OCI-LY3 (cell line): ENCODE measurements at regions not wholly inside any gene's neighbourhood (a gene's known extent, or its start where the extent isn't known, plus 50 kb on each side); places are given as distances from the start of the nearest gene placed in this dataset.

Experiments
- EZH2phosphoT487 ChIP-seq: fragments of 200-600 bp; shearing (Covaris generic); IDR thresholded peaks from 2 replicates; pipeline ENCODE4 v1.6.1; 2018; ENCODE audit warnings: antibody characterized with exemption, mixed run types, low read depth
- TF ChIP-seq, protein P1 (sequence below): fragments of 200-600, 300-600 bp; sonication (generic); IDR thresholded peaks from 2 replicates; pipeline ENCODE4 v1.5.1; 2014; ENCODE audit warnings: antibody characterized with exemption, low read length, low read depth

DNA sequence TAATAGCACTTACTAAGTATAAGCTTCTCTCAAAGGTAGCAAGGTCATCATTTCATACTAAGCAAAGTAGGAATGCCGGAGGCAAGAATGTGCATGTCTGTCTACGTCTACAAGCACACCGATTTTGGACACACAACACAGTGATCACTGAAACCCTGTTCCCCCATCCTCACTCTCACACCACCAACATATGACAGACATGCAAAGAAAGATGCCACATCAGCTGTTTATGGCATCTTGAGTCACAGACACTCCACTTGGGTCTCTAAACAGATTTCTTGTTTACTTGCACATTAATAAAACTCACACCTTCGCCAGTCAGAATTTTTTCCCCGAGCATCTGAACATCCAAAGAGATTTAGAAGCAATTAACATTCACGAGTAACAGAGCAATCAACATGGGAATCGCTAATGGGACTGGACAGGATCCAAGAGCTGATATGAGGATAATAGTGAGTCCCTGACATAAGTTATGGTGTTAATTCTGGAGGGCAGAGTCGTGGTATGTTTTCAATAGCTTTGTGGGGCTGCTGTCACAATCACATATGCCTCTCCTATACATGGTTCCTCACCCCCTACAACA, 324.1 kb downstream of the DHX15 start:
- TF ChIP-seq, protein P1, sequence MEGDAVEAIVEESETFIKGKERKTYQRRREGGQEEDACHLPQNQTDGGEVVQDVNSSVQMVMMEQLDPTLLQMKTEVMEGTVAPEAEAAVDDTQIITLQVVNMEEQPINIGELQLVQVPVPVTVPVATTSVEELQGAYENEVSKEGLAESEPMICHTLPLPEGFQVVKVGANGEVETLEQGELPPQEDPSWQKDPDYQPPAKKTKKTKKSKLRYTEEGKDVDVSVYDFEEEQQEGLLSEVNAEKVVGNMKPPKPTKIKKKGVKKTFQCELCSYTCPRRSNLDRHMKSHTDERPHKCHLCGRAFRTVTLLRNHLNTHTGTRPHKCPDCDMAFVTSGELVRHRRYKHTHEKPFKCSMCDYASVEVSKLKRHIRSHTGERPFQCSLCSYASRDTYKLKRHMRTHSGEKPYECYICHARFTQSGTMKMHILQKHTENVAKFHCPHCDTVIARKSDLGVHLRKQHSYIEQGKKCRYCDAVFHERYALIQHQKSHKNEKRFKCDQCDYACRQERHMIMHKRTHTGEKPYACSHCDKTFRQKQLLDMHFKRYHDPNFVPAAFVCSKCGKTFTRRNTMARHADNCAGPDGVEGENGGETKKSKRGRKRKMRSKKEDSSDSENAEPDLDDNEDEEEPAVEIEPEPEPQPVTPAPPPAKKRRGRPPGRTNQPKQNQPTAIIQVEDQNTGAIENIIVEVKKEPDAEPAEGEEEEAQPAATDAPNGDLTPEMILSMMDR = no peak
- no peak for TF ChIP-seq EZH2phosphoT487
